Heart right ventricle (tissue), 16 donors: ENCODE measurements at regions not wholly inside any gene's neighbourhood (a gene's known extent, or its start where the extent isn't known, plus 50 kb on each side); places are given as distances from the start of the nearest gene placed in this dataset.
"Not testable (repeated sequence)": the region's sequence is repeated elsewhere in the genome, so short reads cannot be mapped to it uniquely, and the experiment has no call there.

Source experiments
- ATAC-seq, 8 donors: fragments of 200-7000 bp; cut with Tn5 transposase; one replicate each; pipeline ENCODE4 v1.9.1; 2020; ENCODE audit warnings: mild to moderate bottlenecking in 8 of 8, moderate library complexity in 8 of 8, moderate number of reproducible peaks in 1 of 8
- DNase-seq, 2 donors: peaks; one replicate each; pipeline ENCODE4 v3.0.0-alpha.2; 2020
- H3K27ac ChIP-seq, 10 donors: fragments of 200-600 bp; sonication (generic) in 2 of 10; one replicate each; pipeline versions ENCODE4 v1.5.0 to v1.8.0; 2020 to 2022; ENCODE audit warnings: mild to moderate bottlenecking in 3 of 10
- H3K27me3 ChIP-seq, 7 donors: fragments of 200-600 bp; one replicate each; pipeline ENCODE4 v1.8.0; 2021 to 2022; ENCODE audit warnings: mild to moderate bottlenecking in 2 of 7
- H3K36me3 ChIP-seq, 9 donors: fragments of 200-600 bp; sonication (generic) in 1 of 9; one replicate each; pipeline versions ENCODE4 v1.5.0 to v1.8.0; 2020 to 2022; ENCODE audit warnings: mild to moderate bottlenecking in 2 of 9
- H3K4me1 ChIP-seq, 9 donors: fragments of 200-600 bp; sonication (generic) in 1 of 9; one replicate each; pipeline versions ENCODE4 v1.5.0 to v1.8.0; 2020 to 2022; ENCODE audit warnings: mild to moderate bottlenecking in 4 of 9
- H3K4me3 ChIP-seq, 10 donors: fragments of 200-600 bp; sonication (generic) in 2 of 10; one replicate each; pipeline versions ENCODE4 v1.5.0 to v1.8.0; 2020 to 2022; ENCODE audit warnings: mild to moderate bottlenecking in 7 of 10, moderate library complexity in 2 of 10
- H3K9me3 ChIP-seq, 11 donors: fragments of 200-600 bp in 10 of 11; sonication (generic) in 2 of 11; one replicate each; pipeline versions ENCODE4 v1.5.0 to v1.8.0; 2013 to 2022; ENCODE audit warnings: mild to moderate bottlenecking in 2 of 11, control low read depth in 1 of 11, moderate library complexity in 1 of 11
- CTCF ChIP-seq, 9 donors: fragments of 200-600 bp; sonication (generic) in 2 of 9; IDR thresholded peaks; one replicate each; pipeline versions ENCODE4 v1.5.0 to v1.8.0; 2021 to 2022; ENCODE audit warnings: antibody characterized with exemption in 9 of 9, mild to moderate bottlenecking in 5 of 9, moderate library complexity in 1 of 9
- WGBS, 2 donors: extraction: QIAGEN DNeasy Blood & Tissue Kit; methylation state at CpG; one replicate each; pipeline ENCODE4 v1.1.7; 2013; ENCODE audit warnings: inconsistent platforms in 1 of 2; 5-methylcytosine and 5-hydroxymethylcytosine counted together
- intact Hi-C, 10 donors: fragments of 100-400 bp; cut with DNase I; formaldehyde crosslinking; loops; one replicate each; pipeline versions ENCODE4 v1.11.1 to v1.14.2; 2022
- donor health status: Arrhythmogenic right ventricular cardiomyopathy.
- donor health status: ischemic (EF 13 %, LVEDD 7.1; RV severe dilation, severe dysfunction).
- donor health status: healthy with polysubstance abuse.
- donor health status: DM: no; HTN: yes; CAD: no.
- donor health status: DM: no; HTN: no; CAD: no.
- donor health status: ischemic (EF 25% LVEDD 6.9; RV normal size, moderate dysfunction).
- donor health status: ischemic (EF 25% LVEDD 5.7; RV mildly dilated, moderate dysfunction).
- donor health status: healthy.
- donor health status: DM: yes; HTN: yes; CAD: no.
- donor health status: Ischemic cardiomyopathy.
- donor health status: ischemic (EF 35%, LVEDD 5.7; RV mildly dilated, moderate dysfunction).
- donor health status: nonischemic (EF 11% LVEDD 7.7; RV severe dilation, severe dysfunction).
- donor health status: DM: yes; HTN: yes; CAD: no.
- donor health status: PGD.
- donor health status: ischemic (EF 29% LVEDD 5.4; RV normal size, mild dysfunction).
- donor health status: nonischemic (EF 23%, LVEDD 6.1; RV moderate dilation, normal function).

GRCh38 chr4:74559853-74560252 is 114.9 kb downstream of the AREG start:
- no peak for TF ChIP-seq CTCF (IDR thresholded peaks at IDR 0.05)
- Histone ChIP-seq H3K27ac (no peak overlapping the region), H3K27me3 (no peaks in the 10 kb centered on the region), H3K4me3 (no peak overlapping the region), H3K9me3 (peaks cover 0 to 13% (median 0%) of the 10 kb centered on the region in 11 donors), H3K36me3 (no peaks in the 10 kb centered on the region), H3K4me1 (no peaks in the 10 kb centered on the region)
- ATAC-seq = no peak
- intact Hi-C loops = no loop called here
- no peak for DNase-seq
- 0 to 76% methylated on average over 1 of the region's 1 CpG for WGBS, 2 donors

GRCh38 chr4:74567981-74568380 is 123.0 kb downstream of the AREG start:
- TF ChIP-seq CTCF (IDR thresholded peaks at IDR 0.05) = no peak
- ATAC-seq (no peak), DNase-seq (no peak)
- intact Hi-C loops = no loop called here
- no peaks in the 10 kb centered on the region for H3K36me3 ChIP-seq
- peaks cover 0 to 43% (median 11%) of the 10 kb centered on the region in 11 donors for H3K9me3 ChIP-seq
- H3K27me3 ChIP-seq = no peaks in the 10 kb centered on the region
- H3K4me3 ChIP-seq = no peak overlapping the region
- H3K4me1 ChIP-seq = no peaks in the 10 kb centered on the region
- no peak overlapping the region for H3K27ac ChIP-seq
- 88 to 90% methylated on average over 4 of the region's 4 CpGs for WGBS, 2 donors

- Histone ChIP-seq H3K4me1 (no peaks in the 10 kb centered on the region), H3K27me3 (no peaks in the 10 kb centered on the region), H3K4me3 (no peak overlapping the region), H3K9me3 (peaks cover 0 to 47% (median 11%) of the 10 kb centered on the region in 11 donors), H3K27ac (no peak overlapping the region), H3K36me3 (no peaks in the 10 kb centered on the region)
- WGBS, 2 donors = 71 to 89% methylated on average over 3 of the region's 3 CpGs
- intact Hi-C loops = no loop called here
- ATAC-seq (no peak), DNase-seq (no peak)
- no peak for TF ChIP-seq CTCF (IDR thresholded peaks at IDR 0.05)
Measured at GRCh38 chr4:74570095-74570494, 125.2 kb downstream of the AREG start.

GRCh38 chr4:74578329-74578728 is 133.4 kb downstream of the AREG start:
- Histone ChIP-seq H3K4me3 (no peak overlapping the region), H3K4me1 (no peaks in the 10 kb centered on the region)
- intact Hi-C loops = no loop called here

GRCh38 chr4:74578865-74579264 is 133.9 kb downstream of the AREG start:
- H3K27me3 ChIP-seq, H3K36me3 ChIP-seq, H3K4me1 ChIP-seq, H3K9me3 ChIP-seq, H3K4me3 ChIP-seq, ATAC-seq, H3K27ac ChIP-seq, DNase-seq, intact Hi-C loops: not testable (repeated sequence)
- 89 to 92% methylated on average over 19 of the region's 19 CpGs for WGBS, 2 donors

More at GRCh38 chr4:74578329-74578728, 133.4 kb downstream of the AREG start:
- no peak overlapping the region for H3K27ac ChIP-seq
- H3K9me3 ChIP-seq = peaks cover 0 to under 1% (median 0%) of the 10 kb centered on the region in 11 donors
- H3K36me3 ChIP-seq = no peaks in the 10 kb centered on the region
- no peak for ATAC-seq
- no peak for DNase-seq
- TF ChIP-seq CTCF (IDR thresholded peaks at IDR 0.05) = no peak
- peaks cover 0 to 3% (median 0%) of the 10 kb centered on the region in 7 donors for H3K27me3 ChIP-seq
